Stimulated activated naive CD4-positive, alpha-beta T cell treated with Interleukin-2 at 50 U/mL for 16 hours (primary cell): ENCODE measurements at regions not wholly inside any gene's neighbourhood (a gene's known extent, or its start where the extent isn't known, plus 50 kb on each side); places are given as distances from the start of the nearest gene placed in this dataset.
"Not testable (repeated sequence)": the region's sequence is repeated elsewhere in the genome, so short reads cannot be mapped to it uniquely, and the experiment has no call there.

Experiments
- DNase-seq: peaks from one replicate; lab custom pipeline; 2025; lab: John Stamatoyannopoulos, UW

DNA sequence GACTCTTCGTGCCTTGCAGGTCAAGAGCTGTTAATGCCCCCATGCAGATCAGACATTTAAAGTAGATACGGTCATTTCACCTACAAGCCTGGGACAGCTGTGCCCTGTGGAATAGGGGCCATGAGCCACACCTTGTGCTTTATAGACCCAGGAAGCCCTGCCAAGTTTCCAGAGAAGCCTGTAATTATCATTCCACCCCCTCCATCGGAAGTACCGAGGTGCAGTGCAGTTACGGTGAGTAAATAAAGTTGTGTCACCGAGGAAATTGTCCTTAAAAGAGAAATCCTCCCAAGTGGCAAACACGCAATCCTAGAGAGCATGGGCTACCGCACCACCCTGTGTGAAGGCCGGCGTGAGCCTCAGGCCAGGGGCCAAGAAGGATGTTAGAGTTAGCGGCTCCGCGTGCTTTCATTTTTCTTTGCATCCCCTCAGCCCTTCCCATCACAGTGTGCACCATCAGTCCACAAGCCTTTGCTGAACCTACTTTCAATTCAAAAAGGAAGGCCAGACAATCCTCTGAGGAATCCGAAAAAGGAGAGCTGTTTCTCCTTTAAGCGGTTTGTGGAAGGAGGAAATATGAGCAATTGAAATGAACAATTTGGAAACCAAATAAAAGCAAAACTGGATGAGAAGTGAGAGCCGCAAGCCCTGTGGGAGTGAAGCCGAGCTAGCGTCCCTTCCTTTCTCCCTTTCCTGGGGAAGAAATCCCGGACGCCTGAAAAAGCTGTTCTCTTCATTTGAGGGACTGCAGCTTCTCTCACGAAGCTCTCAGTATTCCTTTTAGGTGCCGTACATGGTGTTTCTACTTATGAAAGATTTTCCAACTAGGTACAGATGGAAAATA lies 183.3 kb upstream of the PDE10A start:
- DNase-seq = no peak

GRCh38 chr6:165845493-165845892 lies 182.5 kb upstream of the PDE10A start:
- no peak for DNase-seq

DNA sequence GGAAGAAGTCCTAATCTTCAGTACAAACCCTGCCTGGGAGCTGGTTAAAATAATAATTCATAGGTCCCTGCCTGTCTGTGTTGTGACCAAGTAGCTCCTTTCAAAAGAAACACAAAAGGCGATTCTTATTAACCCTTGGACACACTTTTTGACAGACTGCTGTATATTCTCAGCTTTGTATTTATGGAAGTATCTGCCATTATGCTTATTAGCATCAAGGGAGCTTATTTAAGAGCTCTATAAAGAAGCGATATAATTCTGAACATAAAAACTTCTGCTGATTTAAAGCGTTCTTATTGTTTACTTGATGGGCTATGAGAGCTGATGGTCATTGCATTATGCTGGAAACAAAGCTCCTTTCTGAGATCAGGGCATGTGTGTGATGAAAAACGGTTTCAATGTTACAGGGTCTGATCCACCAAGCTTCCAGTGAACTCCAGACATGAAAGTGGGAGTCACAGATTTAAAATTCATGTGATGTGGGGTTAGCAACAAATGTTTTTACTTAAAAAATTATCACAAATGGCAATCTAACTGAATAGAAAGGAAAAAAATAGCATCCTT lies 181.8 kb upstream of the PDE10A start:
- DNase-seq = no peak

DNA sequence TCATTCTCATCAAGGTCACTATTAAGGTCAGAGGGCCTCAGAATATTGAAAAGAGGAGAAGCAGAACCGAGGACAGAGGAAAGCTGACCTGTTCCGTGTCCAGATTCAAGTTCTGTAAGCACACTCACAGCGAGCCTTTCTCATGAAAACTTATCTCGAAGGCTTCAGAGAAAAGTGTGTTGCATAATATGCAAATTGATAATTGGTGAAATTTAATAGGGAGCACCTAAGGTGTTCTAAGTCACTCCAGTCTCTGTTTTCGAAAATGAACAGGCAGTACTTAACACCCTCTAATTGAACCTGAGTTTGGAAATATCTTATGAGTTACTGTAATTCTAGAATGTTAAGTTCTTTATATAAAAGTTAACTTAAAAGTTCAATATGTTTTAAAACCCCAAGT lies 181.2 kb upstream of the PDE10A start:
- DNase-seq = no peak

DNA sequence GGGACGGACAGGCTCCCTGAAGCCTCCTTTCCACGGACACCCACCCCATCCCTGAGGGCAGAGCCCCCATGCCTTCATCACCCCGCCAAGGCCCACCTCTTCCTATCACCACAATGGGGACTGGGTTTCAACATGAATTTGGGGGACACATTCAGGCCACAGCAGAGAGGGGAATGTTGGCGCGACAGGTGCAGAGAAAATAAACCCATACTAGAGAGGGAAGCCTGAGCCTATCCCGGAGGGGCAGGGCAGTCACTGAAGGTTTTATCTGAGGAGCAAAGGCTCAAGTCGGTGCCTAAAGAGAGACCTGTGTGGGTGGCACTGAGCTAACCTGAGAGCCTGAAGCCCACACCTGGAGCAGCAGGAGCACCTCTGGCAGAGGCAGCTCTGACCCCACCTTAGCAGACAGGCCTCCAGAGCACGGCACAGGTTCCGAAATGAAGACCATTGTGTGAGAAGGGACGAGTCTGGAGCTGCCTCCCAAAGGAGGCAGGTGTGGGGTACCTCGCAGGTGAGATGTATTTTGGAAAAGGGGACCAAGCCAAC lies 180.6 kb upstream of the PDE10A start:
- DNase-seq = no peak

- no peak for DNase-seq
Observed at GRCh38 chr6:165843121-165843520, 180.1 kb upstream of the PDE10A start.

DNA sequence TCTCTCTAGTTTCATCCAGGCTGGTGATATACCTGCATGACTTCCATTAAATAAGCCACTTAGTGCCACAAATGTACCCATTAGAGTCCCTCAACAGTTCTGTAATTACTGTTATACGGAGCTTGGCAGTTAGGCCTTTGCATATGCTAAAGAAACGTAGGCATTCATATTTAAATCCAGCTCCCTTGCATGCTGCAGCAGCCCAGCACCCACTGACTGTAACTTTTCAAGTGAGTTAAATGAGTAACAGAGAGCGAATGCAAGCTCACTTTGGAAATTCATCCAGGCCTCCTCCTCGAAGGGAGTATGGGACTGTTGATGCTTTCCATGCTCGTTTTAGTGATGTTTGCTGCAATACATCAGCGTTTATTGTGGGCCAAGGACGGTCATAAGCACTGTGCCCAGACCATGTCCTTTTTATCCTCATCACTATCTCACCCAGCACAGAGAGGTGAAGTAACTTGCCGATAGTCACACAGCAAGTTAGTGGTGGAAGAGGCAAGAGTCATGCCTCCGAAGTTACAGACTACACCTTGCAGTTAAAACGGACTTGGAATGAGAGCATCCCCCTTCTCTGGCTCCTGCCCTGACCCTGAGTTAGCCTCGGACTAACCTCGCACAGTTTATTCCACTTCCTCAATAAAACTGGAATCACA lies 179.4 kb upstream of the PDE10A start:
- no peak for DNase-seq

DNA sequence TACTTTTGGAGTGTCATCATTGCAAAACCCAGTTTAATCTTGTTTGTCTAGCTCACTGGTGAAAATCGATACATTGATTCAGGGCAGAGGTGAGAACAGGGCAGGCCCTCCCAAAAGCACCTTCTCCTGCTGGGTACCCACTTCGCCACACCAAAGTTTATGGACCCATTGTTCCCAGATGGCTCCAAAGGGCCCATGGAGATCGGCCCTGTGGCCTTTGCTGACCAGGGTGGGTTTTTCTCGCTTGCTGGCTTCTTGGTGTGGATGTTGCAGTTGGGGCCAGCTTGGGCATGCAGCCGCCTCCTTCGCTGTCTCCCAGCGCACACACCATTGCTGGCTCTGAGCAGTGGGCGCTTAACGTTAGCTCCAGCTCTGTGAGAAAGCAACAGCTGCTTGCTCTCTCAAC lies 178.1 kb upstream of the PDE10A start:
- DNase-seq = no peak

- DNase-seq = no peak
Observed at GRCh38 chr6:165837948-165838745, 175.1 kb upstream of the PDE10A start.

DNA sequence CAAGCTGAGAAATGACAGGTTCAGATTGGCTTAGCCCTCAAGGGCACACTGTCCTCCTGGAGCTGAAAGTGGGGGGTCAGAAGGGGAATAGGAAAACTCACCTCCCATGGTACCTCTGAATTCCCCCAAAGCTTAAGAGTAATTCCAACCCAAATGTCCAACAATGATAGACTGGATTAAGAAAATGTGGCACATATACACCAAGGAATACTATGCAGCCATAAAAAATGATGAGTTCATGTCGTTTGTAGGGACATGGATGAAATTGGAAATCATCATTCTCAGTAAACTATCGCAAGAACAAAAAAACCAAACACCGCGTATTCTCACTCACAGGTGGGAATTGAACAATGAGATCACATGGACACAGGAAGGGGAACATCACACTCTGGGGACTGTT lies 173.6 kb upstream of the PDE10A start:
- not testable (repeated sequence) for DNase-seq

- no peak for DNase-seq
Observed at GRCh38 chr6:165835410-165835851, 172.4 kb upstream of the PDE10A start.

- DNase-seq = no peak
Observed at GRCh38 chr6:165834613-165835259, 171.7 kb upstream of the PDE10A start.

GRCh38 chr6:165833355-165833754 lies 170.3 kb upstream of the PDE10A start:
- DNase-seq = no peak

- DNase-seq = no peak
Observed at GRCh38 chr6:165831812-165832510, 168.9 kb upstream of the PDE10A start.

- no peak for DNase-seq
Observed at GRCh38 chr6:165830761-165831160, 167.7 kb upstream of the PDE10A start.

- DNase-seq = no peak
Observed at GRCh38 chr6:165829376-165829775, 166.3 kb upstream of the PDE10A start.

DNA sequence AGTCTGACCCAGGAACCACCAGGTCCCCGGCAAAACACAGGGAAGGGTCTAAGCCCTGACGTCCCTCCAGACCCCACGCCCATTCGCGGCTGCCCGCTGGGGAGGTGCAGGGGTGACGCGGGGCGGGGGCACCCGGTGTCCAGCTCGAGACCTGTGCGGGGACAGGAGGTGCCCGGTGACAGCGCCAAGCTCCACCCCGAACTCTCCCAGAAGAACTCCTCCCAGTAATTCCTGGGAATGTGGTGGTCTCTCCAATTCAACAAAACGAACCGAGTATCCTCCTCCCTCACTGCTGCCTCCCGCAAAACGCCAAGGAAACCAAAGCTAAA lies 164.1 kb upstream of the PDE10A start:
- DNase-seq = no peak

DNA sequence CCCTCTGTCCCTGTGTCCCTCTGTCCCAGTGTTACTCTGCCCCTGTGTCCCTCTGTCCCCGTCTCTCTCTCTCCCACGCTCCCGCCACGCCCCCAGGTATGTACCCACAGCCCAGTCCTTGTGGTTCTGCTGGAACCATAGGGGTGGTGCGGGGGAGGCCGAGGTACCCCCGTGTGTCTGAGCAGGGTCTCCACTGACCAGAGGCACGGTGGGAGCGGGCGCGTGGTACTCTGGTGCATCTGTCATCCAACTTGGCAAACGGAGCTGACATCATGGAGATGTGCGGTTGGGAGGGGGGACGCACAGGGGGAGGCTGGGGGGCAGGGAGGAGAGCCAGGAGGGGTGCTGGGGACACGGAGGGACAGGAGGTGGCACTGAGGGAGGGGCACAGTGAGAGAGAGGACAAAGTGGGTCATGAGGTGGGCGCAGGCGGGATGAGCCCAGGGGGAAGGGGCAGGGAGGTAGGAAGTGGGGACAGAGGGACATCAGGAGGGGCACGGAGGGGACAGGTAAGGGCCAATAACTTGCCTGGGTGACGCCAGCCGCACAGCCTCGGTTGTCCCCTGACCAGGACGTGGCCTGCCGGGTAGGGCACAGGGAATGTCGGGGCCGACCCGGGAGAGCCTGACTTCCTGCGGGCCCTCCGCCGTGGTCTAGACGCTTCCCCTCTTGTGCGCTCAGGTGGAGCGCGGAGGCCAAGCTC lies 163.6 kb upstream of the PDE10A start:
- no peak for DNase-seq

DNA sequence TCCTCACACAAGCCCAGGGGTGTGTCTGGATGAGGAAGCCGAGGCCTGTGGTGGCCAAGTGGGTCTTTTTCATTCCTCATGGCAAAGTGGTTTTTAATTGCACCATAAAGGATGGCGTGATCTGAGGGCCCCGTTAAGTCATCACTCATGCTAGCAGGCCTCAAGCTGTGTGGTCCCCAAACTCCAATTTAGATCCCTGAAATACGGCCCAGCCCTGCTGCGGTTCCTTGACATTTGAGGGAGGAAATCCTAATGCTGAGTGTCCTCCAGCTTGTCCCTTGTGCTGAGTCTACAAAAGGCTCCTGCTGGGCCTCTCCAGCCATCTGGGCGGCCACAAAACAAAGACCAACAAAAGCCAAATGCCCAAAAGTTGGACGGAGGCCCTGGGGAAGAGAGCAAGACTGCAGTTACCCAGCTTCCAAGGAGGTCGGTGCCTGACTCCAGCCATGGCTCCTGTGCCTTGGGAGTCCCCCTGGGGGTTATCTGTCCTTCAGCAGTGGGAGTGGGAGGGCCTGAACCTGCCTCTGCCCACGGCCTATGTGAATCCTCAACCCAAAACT lies 162.3 kb upstream of the PDE10A start:
- no peak for DNase-seq
